Right atrium auricular region (tissue), 2 donors: ENCODE measurements at regions not wholly inside any gene's neighbourhood (a gene's known extent, or its start where the extent isn't known, plus 50 kb on each side); places are given as distances from the start of the nearest gene placed in this dataset.
A peak's percentile ranks its signal among the peaks of the same experiment; 100 is the strongest.

ENCODE experiments used
- DNase-seq: peaks from one replicate; pipeline ENCODE4 v3.0.0-alpha.2; 2019; ENCODE audit warnings: low spot score
- H3K27ac ChIP-seq, 2 donors: fragments of 200-600 bp; sonication (generic); 1 replicate in 1 of 2; 2 replicates in 1 of 2; pipeline ENCODE4 v1.5.1; 2016 to 2019
- H3K27me3 ChIP-seq, 2 donors: fragments of 200-600 bp; sonication (generic); one replicate each; pipeline versions ENCODE4 v1.5.1 to v1.6.0; 2017 to 2019
- H3K36me3 ChIP-seq: fragments of 200-600 bp; sonication (generic); one replicate; pipeline ENCODE4 v1.5.1; 2016
- H3K4me1 ChIP-seq, 2 donors: fragments of 200-600 bp; sonication (generic); one replicate each; pipeline versions ENCODE4 v1.5.1 to v1.6.0; 2017 to 2019
- H3K4me3 ChIP-seq, 2 donors: fragments of 200-600 bp; sonication (generic); 1 replicate in 1 of 2; 2 replicates in 1 of 2; pipeline ENCODE4 v1.5.1; 2017 to 2019; ENCODE audit warnings: mild to moderate bottlenecking in 1 of 2, moderate library complexity in 1 of 2
- H3K9me3 ChIP-seq, 2 donors: fragments of 200-600 bp; sonication (generic); one replicate each; pipeline ENCODE4 v1.5.1; 2019
- TF ChIP-seq, protein P1 (sequence below), 2 donors: fragments of 200-600 bp; sonication (generic); IDR thresholded peaks; one replicate each; pipeline ENCODE4 v1.5.1; 2019; ENCODE audit warnings: antibody characterized with exemption in 2 of 2

DNA sequence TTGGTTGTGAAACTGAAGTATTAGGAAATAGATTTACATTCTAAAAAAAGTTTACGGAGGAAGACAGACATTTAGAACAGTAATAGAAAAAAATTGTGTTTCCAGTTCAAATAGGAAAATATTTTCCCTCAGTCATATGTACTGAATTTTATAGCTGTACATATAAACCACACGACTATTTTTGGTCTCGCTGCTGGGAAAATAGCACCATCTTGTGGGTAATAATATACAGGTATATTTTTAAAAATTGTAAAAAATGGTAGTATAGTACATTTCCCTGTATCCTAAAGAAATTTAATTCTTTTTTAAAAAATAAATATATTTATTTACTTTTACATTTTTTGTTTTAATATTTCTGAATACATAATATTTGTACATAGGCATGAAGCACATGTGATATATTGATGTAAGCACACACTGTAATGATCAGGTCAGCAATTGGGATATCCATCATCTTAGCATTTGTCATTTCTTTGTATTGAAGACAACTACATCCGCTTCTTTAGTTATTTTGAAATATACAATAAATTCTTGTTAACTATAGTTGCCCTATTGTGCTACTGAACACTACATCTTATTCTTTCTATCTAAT lies 168.6 kb downstream of the ALX1 start:
- no peaks in the 10 kb centered on the region for H3K4me1 ChIP-seq
- H3K27ac ChIP-seq, result no peak overlapping the region
- no peak for DNase-seq
- no peaks in the 10 kb centered on the region for H3K36me3 ChIP-seq
- no peaks in the 10 kb centered on the region for H3K9me3 ChIP-seq
- no peaks in the 10 kb centered on the region for H3K27me3 ChIP-seq
- no peak overlapping the region for H3K4me3 ChIP-seq
- TF ChIP-seq, protein P1, sequence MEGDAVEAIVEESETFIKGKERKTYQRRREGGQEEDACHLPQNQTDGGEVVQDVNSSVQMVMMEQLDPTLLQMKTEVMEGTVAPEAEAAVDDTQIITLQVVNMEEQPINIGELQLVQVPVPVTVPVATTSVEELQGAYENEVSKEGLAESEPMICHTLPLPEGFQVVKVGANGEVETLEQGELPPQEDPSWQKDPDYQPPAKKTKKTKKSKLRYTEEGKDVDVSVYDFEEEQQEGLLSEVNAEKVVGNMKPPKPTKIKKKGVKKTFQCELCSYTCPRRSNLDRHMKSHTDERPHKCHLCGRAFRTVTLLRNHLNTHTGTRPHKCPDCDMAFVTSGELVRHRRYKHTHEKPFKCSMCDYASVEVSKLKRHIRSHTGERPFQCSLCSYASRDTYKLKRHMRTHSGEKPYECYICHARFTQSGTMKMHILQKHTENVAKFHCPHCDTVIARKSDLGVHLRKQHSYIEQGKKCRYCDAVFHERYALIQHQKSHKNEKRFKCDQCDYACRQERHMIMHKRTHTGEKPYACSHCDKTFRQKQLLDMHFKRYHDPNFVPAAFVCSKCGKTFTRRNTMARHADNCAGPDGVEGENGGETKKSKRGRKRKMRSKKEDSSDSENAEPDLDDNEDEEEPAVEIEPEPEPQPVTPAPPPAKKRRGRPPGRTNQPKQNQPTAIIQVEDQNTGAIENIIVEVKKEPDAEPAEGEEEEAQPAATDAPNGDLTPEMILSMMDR (IDR thresholded peaks at IDR 0.05), result peak in 1 of 2 donors; percentile 53

DNA sequence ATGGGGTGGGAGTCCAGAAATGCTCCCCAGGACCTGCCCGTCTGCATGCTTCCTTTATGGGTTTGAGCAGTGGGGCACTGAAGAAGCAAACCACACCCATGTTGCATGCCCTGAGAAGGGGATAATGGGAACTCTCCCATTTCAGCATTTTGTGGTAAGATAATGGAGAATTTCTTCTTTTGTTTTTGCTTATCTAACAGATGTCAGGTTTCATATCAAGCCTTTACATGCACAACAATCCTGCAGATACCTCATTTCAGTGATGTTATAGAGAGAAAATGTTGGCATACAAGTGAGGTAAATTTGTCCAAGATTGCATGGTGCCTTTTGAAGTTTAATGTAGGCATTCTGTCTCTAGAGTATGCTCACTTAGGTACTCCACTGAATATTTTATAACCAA lies 177.0 kb downstream of the ALX1 start:
- H3K9me3 ChIP-seq, result no peaks in the 10 kb centered on the region
- no peak for DNase-seq
- no peak overlapping the region for H3K27ac ChIP-seq
- no peaks in the 10 kb centered on the region for H3K36me3 ChIP-seq
- H3K4me1 ChIP-seq, result no peaks in the 10 kb centered on the region
- TF ChIP-seq, protein P1 (IDR thresholded peaks at IDR 0.05), result no peak
- no peak overlapping the region for H3K4me3 ChIP-seq
- no peaks in the 10 kb centered on the region for H3K27me3 ChIP-seq

DNA sequence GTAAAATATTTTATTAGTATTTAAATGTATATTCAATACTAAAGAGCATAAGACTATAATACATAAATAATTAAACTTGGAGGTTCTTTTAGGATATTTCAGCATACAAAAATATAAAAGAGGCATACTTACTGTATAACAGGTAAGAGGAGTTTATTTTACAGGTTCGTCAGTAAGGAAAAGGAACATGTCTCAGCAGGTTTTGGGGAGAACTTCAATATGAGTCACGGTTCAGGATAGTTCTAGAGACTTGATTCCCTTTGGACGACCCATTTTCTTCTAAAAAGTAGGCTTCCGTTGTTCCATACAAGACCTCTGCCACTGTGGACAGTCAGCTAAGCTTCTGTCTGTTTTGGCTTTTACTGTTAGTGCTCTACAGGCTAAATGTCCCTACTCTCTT lies 181.1 kb downstream of the ALX1 start:
- no peaks in the 10 kb centered on the region for H3K4me1 ChIP-seq

DNA sequence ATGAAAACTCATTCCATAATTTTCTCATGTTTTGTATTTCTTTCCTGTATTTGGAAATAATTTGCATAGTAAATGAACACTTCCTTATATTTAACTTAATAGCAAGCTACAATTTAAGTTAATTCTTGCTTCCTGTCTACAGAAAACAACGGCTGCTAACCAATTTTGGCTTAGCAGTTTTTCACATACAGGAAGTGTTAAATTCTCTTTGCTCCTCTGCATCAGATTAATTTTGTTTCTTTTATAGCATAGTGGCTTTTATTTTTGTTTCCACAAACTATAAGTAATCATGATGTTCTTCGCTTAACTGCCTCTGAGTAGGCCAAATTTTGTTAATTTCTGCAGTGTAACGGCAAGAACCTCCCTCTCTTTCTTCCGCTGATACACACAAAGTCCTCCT lies 182.9 kb downstream of the ALX1 start:
- no peaks in the 10 kb centered on the region for H3K36me3 ChIP-seq
- H3K4me3 ChIP-seq, result no peak overlapping the region
- no peak overlapping the region for H3K27ac ChIP-seq
- no peaks in the 10 kb centered on the region for H3K9me3 ChIP-seq
- TF ChIP-seq, protein P1 (IDR thresholded peaks at IDR 0.05), result no peak
- no peak for DNase-seq
- H3K4me1 ChIP-seq, result no peaks in the 10 kb centered on the region
- H3K27me3 ChIP-seq, result no peaks in the 10 kb centered on the region

More for the DNA sequence above, 181.1 kb downstream of the ALX1 start:
- TF ChIP-seq, protein P1 (IDR thresholded peaks at IDR 0.05), result no peak
- DNase-seq, result no peak
- Histone ChIP-seq H3K9me3 (no peaks in the 10 kb centered on the region), H3K27ac (no peak overlapping the region), H3K36me3 (no peaks in the 10 kb centered on the region), H3K27me3 (no peaks in the 10 kb centered on the region), H3K4me3 (no peak overlapping the region)

DNA sequence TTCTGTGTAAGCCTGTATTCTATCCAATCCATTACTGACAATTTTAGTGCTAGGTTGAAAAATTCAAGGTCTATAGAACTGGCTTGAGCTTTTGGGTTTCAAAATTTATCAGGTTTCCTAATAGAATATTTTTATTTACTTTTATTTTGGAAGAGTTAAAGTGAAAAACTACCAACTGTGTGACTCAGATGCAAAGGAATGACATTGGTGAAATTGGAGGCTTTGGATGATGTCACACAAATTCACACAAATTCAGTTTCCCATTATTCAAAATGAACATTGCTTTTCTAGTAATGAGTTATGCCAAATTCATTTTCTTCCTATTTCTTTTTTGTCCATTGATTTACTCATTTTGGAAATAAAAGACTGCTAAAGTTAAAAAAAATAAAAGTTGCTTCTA lies 186.9 kb downstream of the ALX1 start:
- Histone ChIP-seq H3K27ac (no peak overlapping the region), H3K4me1 (peaks cover 0 to 6% of the 10 kb centered on the region in 2 donors), H3K9me3 (no peaks in the 10 kb centered on the region), H3K36me3 (no peaks in the 10 kb centered on the region), H3K27me3 (no peaks in the 10 kb centered on the region), H3K4me3 (no peak overlapping the region)
- TF ChIP-seq, protein P1 (IDR thresholded peaks at IDR 0.05), result no peak
- no peak for DNase-seq
